Ovary (tissue), 7 donors: ENCODE measurements at regions not wholly inside any gene's neighbourhood (a gene's known extent, or its start where the extent isn't known, plus 50 kb on each side); places are given as distances from the start of the nearest gene placed in this dataset.
A peak's percentile ranks its signal among the peaks of the same experiment; 100 is the strongest.
"Not testable (repeated sequence)": the region's sequence is repeated elsewhere in the genome, so short reads cannot be mapped to it uniquely, and the experiment has no call there.

Experiments used
- DNase-seq, 5 donors: peaks; one replicate each; pipeline ENCODE4 v3.0.0-alpha.2; 2019 to 2020
- H3K27ac ChIP-seq, 2 donors: fragments of 200-600 bp; one replicate each; pipeline versions ENCODE4 v1.5.1 to v1.8.0; 2019 to 2022
- H3K27me3 ChIP-seq: fragments of 200-600 bp; one replicate; pipeline ENCODE4 v1.8.0; 2022
- H3K36me3 ChIP-seq: fragments of 200-600 bp; sonication (generic); one replicate; pipeline ENCODE4 v1.5.1; 2019
- H3K4me1 ChIP-seq: one replicate; pipeline ENCODE4 v1.8.1; 2013; ENCODE audit warnings: mild to moderate bottlenecking, moderate library complexity; ENCODE audit not compliant: insufficient read depth
- H3K4me3 ChIP-seq: fragments of 200-600 bp; sonication (generic); one replicate; pipeline ENCODE4 v1.5.1; 2017
- H3K9me3 ChIP-seq, 2 donors: fragments of 200-600 bp in 1 of 2; sonication (generic) in 1 of 2; one replicate each; pipeline versions ENCODE4 v1.5.1 to v1.8.1; 2013 to 2019; ENCODE audit warnings: mild to moderate bottlenecking in 1 of 2, moderate library complexity in 1 of 2
- WGBS, 3 donors: extraction: QIAGEN DNeasy Blood & Tissue Kit in 1 of 3; methylation state at CpG; one replicate each; pipeline versions ENCODE4 v1.1.5 to v1.1.7; 2013 to 2017; 5-methylcytosine and 5-hydroxymethylcytosine counted together
- intact Hi-C, 4 donors: fragments of 100-400 bp; cut with DNase I; formaldehyde crosslinking; loops; one replicate each; pipeline versions ENCODE4 v1.11.0 to v1.15.1; 2022 to 2023
- donor health status: DM: no; HTN: no; CAD: no; lungs with moderate emphysema.
- donor health status: DM: no; HTN: no; CAD: no.
- donor health status: Bipolar disorder and iron deficiency.
- donor health status: DM: no; HTN: no; CAD: no.
- donor health status: DM: yes; HTN: yes; CAD: no.

DNA sequence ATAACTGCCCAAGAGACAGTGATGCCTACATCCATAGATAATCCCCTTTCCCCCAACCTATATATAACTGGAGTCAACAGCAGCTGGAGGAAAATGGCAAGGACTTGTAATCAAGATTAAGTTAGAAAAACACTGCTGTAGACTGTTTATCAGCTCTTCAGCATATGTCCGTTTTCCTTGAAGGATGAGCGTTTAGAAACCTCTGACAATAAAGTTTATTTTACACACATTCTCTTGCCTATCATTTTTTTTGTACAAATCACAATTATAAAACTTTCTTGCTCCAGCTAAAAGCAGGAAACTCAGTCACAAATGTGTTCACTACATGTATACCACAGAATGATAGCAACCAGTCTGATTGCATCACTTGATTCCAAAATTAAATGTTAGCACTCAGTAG, 50.8 kb downstream of the PPIAL4G start:
- 79 to 89% (median 88%) methylated on average over 2 of the region's 2 CpGs for WGBS, 3 donors
- H3K27ac ChIP-seq, DNase-seq, H3K36me3 ChIP-seq, intact Hi-C loops, H3K27me3 ChIP-seq, H3K9me3 ChIP-seq, H3K4me1 ChIP-seq, H3K4me3 ChIP-seq: not testable (repeated sequence)

DNA sequence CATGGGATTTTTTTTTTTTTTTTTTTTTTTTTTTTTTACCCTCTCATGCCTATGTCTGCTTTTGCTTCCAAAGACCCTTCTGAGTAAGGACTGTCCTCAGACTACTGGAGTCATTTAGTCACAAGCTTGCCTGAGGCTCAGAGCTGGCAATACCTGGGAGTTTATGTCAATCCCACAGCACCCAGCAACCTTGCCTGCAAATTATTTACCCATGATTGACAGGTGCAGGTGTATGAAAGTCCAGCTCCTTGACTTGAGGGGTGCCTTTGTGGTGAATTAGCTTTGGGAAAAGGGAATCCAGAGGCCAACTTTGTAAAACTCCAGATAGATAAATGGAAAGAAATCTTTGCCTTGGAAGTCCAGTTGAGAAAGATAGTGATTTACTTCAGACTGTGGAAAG, 53.2 kb downstream of the PPIAL4G start:
- intact Hi-C loops, H3K27ac ChIP-seq, H3K9me3 ChIP-seq: not testable (repeated sequence)

DNA sequence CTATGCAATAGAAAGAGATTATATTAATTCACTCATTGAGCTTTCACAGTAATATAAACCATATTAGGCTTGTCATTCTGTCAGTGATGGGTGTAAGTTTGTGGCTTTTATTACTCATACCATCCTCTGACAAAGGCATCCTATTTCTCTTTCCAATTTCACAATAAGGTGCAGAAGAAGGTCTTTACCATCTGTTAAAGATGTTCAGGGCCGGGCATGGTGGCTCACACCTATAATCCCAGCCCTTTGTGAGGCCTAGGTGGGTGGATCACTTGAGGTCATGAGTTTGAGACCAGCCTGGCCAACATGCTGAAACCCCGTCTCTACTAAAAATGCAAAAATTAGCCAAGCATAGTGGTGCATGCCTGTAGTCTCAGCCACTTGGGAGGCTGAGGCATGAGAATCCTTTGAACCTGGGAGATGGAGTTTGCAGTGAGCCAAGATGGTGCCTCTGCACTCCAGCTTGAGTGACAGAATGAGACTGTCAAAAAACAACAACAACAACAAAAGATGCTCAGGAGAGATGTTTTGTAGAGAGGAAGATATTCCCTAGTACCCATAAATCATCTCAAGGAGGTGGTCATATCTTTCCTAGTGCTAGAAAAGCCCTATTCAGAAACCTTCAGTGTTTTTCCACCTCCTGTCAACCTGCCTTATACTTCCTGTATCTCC, 56.0 kb downstream of the PPIAL4G start:
- DNase-seq, H3K36me3 ChIP-seq, H3K27me3 ChIP-seq, H3K4me3 ChIP-seq, H3K4me1 ChIP-seq, H3K27ac ChIP-seq, intact Hi-C loops, H3K9me3 ChIP-seq: not testable (repeated sequence)
- WGBS, 3 donors, result 93 to 98% (median 95%) methylated on average over 2 of the region's 2 CpGs

More for the DNA sequence above, 53.2 kb downstream of the PPIAL4G start:
- H3K4me3 ChIP-seq, H3K36me3 ChIP-seq, H3K27me3 ChIP-seq, DNase-seq, H3K4me1 ChIP-seq: not testable (repeated sequence)

DNA sequence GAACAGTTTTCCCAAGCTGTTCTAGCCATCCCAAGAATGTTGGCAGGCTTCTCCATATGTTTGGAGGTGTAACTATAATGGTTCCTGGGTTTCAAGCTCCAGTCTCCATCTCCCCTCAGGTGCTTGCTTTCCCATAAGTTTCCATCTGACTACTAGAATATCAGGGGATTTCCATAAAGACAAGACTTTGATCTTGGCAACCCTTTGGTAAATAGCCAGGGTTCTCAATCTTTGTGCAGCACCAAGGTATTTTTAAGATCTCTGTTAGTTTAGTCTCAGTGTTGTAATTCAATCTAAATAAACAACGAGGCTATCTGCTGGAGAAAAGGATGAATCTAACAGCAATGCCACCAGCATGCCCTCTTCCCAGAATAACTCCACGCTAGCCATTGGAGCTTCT, 56.7 kb downstream of the PPIAL4G start:
- H3K36me3 ChIP-seq, H3K27ac ChIP-seq, intact Hi-C loops, H3K4me1 ChIP-seq, H3K4me3 ChIP-seq, H3K27me3 ChIP-seq, DNase-seq, H3K9me3 ChIP-seq: not testable (repeated sequence)
- 92 to 100% (median 95%) methylated on average over 2 of the region's 2 CpGs for WGBS, 3 donors

DNA sequence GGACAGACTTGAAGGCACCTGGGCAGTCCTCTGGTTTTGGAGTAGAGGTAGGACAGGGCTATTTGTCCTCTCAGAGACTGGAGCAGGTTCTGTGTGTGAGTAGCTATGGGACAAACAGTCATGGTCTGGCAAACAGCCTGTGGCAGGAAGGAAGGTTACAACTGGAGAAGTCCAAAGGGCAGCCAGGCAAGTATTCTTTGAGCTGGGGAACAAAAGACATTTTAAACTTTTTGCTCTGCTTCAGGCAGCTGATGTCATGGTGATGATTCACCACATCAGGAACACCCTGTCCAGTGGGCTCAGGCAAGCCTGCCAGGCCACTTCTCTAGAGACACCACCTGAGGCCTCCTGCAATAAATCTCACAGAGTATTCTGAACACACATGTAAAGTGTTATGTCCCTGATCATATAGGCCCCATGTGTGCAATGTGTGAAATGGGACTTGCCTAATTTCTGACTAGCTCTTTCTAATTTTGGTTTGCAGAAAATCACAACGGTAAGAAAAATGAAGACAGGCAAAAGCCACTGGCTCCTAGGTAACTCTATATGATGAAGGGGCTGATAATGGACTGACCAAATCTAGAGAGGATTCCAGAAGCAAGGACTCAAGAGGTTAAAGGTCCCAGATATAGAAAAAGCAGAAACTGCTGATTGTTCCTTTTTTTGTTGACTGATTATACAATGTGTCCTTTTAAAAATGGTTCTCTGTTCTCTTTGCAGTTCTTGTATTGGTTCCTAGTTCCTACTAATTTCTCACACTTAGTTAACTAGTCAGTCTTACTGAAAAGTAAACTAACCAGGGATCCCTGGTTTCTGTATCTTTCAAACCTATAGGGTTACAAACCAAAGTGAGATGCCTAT, 58.7 kb downstream of the PPIAL4G start:
- H3K36me3 ChIP-seq, H3K4me3 ChIP-seq, H3K4me1 ChIP-seq, H3K27ac ChIP-seq, H3K9me3 ChIP-seq, intact Hi-C loops, H3K27me3 ChIP-seq: not testable (repeated sequence)
- WGBS, 3 donors, result 92 to 94% (median 94%) methylated on average over 1 of the region's 1 CpG
- peak in 1 of 5 donors; percentile 52 for DNase-seq

DNA sequence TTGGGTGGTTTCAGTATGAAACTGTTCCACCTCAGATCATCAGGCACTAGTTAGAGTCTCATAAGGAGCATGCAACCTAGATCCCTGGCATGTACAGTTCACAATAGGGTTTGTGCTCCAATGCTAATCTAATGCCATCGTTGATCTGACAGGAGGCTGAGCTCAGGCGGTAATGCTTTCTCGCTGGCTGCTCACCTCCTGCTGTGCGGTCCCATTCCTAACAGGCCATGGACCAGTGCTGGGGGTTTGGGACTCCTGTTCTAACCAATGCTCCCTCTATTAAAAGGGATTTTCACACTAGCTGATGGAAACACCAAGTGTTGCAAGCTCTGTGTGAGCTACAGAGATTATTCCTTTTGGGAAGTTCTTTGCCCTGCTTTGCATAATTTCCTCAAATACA, 60.2 kb downstream of the PPIAL4G start:
- H3K9me3 ChIP-seq, H3K4me1 ChIP-seq, H3K27me3 ChIP-seq, H3K36me3 ChIP-seq, H3K4me3 ChIP-seq, H3K27ac ChIP-seq, DNase-seq, intact Hi-C loops: not testable (repeated sequence)
- WGBS, 3 donors, result 89 to 100% (median 92%) methylated on average over 1 to 4 of the region's 4 CpGs

DNA sequence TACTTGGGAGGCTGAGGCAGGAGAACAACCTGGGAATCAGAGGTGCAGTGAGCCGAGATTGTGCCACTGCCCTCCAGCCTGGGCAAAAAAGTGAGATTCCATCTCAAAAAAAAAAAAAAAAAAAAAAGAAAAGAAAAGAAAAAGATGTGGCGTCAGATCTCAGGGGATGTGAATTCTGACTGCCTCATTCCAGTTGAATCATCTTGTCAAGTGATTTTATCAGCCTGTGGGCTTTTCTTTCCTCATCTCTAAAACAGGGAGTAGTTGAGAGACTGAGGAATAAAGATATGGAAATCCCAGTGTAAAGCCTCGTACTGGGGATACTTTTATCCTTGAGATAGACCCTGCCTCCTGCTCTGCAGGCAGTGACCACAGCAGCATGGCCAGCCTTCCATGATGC, 65.9 kb downstream of the PPIAL4G start:
- H3K36me3 ChIP-seq, intact Hi-C loops, H3K9me3 ChIP-seq, DNase-seq, H3K27ac ChIP-seq, H3K4me1 ChIP-seq, H3K4me3 ChIP-seq, H3K27me3 ChIP-seq: not testable (repeated sequence)
- WGBS, 3 donors, result 81 to 97% (median 91%) methylated on average over 3 of the region's 3 CpGs

DNA sequence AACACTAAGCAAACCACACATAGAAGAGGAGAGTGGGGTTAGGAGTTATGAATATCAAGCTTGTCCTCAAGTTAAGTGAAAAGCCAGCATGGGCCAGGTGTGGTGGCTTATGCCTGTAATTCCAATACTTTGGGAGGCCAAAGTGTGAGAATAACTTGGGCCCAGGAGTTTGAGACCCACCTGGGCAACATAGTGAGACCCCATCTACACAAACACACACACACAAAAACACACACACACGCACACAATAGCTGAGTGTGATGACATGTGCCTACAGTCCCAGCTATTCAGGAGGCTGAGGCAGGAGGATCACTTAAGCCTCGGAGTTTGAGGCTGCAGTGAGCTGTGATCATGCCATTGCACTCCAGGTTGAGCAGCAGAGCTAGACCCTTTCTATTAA, 69.7 kb downstream of the PPIAL4G start:
- intact Hi-C loops, DNase-seq, H3K4me3 ChIP-seq, H3K27me3 ChIP-seq, H3K27ac ChIP-seq, H3K36me3 ChIP-seq, H3K4me1 ChIP-seq, H3K9me3 ChIP-seq: not testable (repeated sequence)
- WGBS, 3 donors, result 92 to 97% (median 97%) methylated on average over 2 of the region's 2 CpGs

DNA sequence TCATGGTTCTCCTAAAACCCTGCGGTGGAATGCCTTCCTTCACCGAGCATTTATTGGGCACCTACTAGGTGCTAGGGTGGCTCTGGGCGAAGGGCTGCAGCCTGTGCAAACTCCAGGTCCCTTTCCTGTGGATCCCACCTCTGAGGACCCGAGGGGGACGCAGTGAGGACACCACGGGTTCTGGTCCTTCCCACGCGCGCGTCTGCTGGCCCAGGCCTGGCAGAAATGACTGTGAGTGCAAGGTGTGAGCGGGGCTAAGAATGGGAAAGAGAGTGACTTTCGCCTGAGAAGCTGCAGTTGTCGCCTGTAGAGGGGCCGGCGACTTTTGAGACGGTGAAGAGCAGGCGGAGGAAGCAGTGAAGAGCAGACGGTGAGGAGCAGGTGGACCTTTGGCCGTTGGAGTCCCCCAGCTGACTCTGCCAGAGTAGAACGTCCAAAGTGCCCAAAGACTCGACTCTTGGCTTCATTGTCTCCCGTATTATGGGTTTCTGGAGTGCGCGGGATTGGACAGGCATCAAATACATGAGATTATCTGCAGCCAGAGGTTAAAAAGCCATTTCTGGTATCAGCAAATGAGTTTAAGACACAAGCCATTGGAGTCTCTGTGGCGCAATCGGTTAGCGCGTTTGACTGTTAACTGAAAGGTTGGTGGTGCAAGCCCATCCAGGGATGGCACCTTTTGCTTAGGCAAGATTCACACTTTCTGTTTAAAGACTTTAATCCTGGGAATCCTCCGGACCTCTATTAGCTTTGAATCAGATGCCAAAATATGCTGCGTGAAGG, 78.1 kb downstream of the PPIAL4G start:
- intact Hi-C loops, H3K4me1 ChIP-seq, H3K36me3 ChIP-seq, H3K4me3 ChIP-seq, DNase-seq, H3K27me3 ChIP-seq, H3K9me3 ChIP-seq, H3K27ac ChIP-seq: not testable (repeated sequence)
- WGBS, 3 donors, result 94 to 96% (median 95%) methylated on average over 28 of the region's 30 CpGs

DNA sequence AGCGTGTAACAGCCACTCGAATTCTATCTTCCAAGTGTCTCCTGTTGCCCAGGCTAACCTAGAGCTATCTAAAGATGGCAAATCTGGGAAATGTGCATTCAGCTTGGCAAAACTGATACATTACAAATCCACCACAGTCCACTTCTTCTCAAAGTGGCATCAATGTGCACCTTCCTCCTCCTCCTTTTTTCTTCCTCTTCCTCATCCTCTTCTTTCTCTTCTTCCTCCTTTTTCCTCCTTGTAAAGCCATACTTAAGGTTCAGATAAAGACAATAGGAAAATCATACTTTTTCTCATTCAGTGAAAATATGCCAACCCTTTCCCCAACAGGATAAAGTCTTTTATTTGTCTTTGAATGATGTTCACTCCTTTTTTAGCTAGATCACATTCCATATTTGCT, 79.2 kb downstream of the PPIAL4G start:
- H3K4me1 ChIP-seq, H3K27me3 ChIP-seq, H3K4me3 ChIP-seq, DNase-seq, H3K27ac ChIP-seq, H3K36me3 ChIP-seq, intact Hi-C loops, H3K9me3 ChIP-seq: not testable (repeated sequence)
- WGBS, 3 donors, result 93 to 100% (median 94%) methylated on average over 2 of the region's 2 CpGs

DNA sequence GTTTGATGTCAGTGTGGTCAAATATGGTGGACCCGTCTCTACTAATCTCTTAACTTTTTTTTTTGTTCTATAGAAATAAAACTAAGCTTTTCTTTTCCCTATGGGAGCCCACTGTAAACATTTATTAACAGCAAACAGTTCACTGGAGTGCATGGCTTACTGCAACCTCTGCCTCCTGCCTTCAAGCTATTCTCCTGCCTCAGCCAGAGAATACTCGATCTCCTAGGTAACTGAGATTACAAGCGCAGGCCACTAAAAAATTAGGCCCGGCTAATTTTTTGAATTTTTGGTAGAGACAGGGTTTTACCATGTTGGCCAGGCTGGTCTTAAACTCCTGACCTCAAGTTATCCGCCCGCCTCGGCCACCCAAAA, 80.0 kb downstream of the PPIAL4G start:
- 40 to 53% (median 44%) methylated on average over 4 of the region's 7 CpGs for WGBS, 3 donors
- intact Hi-C loops, H3K27ac ChIP-seq: not testable (repeated sequence)

More for the DNA sequence above, 80.0 kb downstream of the PPIAL4G start:
- not testable (repeated sequence) for DNase-seq, H3K4me1 ChIP-seq, H3K4me3 ChIP-seq, H3K27me3 ChIP-seq, H3K9me3 ChIP-seq, H3K36me3 ChIP-seq
